Stimulated activated CD4-positive, alpha-beta T cell treated with anti-CD3 and anti-CD28 coated beads, Interleukin-2, amount 100 ng/mL, for 24 hours (primary cell): ENCODE measurements at regions not wholly inside any gene's neighbourhood (a gene's known extent, or its start where the extent isn't known, plus 50 kb on each side); places are given as distances from the start of the nearest gene placed in this dataset.

ENCODE experiments used
- DNase-seq, 2 donors: peaks; one replicate each; pipeline ENCODE4 v3.0.0-alpha.2; 2020

DNA sequence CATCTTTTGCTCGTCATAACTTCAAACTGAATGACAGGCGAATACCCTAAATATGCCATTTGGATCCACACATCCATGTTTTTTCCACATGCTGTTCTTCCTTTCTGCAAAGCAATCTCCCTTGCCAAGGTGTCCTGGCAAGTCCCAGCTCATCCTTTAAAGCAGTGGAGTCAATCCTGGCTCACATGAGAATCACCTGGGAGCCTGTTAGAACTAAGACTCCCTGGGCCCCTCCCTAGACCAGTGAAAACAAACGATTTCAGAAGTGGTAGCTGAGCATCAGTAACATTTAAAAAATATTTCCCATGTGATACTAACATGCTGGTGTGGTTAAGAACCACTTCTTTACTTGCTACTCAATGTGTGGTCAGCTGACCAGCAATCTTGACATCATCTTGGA is 50.6 kb upstream of the PARD3B start:
- no peak for DNase-seq

DNA sequence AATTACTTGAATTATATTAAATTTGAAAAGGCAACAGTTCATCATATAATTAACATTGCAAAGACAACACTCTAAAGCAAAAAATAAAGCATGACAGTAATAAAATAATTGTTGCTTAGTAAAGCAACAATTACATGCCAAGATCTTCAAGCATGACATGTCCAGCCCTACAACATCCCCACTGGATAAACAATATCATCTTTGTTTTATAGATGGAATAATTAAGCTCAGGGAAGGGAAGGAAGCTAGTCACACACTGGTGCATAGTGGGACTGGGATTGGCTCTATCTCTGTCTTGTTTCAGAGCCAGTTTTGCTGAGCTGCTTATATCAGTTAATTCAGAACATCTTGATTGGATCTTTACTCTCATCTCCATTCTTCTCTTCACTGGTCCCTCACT is 49.9 kb upstream of the PARD3B start:
- no peak for DNase-seq
